ENCODE measurements at regions not wholly inside any gene's neighbourhood (a gene's known extent, or its start where the extent isn't known, plus 50 kb on each side); places are given as distances from the start of the nearest gene placed in this dataset.
"Not testable (repeated sequence)": the region's sequence is repeated elsewhere in the genome, so short reads cannot be mapped to it uniquely, and the experiment has no call there.

DNA sequence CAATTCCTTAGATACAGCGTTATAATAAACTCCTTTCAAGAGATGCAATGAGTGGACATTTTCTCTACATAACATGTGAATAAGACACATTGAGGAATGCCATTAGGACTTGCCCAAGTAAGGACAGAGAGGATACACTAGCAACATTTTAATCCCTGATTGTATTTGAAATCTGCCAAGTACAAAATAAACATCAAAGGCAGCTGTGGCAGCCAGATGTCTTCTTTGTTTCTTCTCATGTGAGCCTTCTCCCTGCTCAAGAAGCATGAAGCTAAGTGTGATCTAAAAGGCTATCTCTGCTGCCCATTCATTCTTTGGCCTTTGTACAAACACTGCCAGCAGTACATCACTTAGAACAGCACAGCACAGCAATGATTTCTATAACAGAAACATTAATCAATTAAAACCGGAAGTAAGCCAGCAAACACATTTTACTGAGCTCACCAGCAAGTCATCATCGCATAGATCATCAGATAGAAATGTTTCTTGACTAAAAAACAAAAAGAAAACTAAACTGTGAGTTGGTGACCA lies 364.0 kb downstream of the CNTN6 start:
- TF ChIP-seq, protein P1, sequence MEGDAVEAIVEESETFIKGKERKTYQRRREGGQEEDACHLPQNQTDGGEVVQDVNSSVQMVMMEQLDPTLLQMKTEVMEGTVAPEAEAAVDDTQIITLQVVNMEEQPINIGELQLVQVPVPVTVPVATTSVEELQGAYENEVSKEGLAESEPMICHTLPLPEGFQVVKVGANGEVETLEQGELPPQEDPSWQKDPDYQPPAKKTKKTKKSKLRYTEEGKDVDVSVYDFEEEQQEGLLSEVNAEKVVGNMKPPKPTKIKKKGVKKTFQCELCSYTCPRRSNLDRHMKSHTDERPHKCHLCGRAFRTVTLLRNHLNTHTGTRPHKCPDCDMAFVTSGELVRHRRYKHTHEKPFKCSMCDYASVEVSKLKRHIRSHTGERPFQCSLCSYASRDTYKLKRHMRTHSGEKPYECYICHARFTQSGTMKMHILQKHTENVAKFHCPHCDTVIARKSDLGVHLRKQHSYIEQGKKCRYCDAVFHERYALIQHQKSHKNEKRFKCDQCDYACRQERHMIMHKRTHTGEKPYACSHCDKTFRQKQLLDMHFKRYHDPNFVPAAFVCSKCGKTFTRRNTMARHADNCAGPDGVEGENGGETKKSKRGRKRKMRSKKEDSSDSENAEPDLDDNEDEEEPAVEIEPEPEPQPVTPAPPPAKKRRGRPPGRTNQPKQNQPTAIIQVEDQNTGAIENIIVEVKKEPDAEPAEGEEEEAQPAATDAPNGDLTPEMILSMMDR (IDR thresholded peaks at IDR 0.05): no peak

DNA sequence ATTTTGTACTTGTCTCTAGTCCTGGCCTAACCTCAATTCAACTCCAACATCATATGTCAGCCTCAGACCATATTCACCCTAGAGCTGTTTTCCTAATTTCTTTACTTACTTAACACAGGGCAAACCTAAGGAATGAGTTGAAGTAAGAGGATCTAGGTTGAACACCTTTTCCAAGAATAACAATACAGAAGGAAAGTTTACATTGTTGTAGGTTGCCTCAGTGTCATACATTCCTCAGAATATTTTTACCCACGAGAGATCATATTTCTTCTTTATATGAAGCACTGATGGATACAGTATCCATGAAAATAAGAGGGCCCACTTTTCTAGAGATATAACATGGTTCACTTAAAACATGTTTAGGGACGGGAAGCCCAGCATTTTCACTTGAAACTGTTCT lies 369.5 kb downstream of the CNTN6 start:
- no peaks in the 10 kb centered on the region for H3K79me2 ChIP-seq
- H3K9me3 ChIP-seq (ENCODE audit: control insufficient read depth, low read length): no peaks in the 10 kb centered on the region
- H2AFZ ChIP-seq: no peak overlapping the region
- H3K9ac ChIP-seq: no peak overlapping the region
- H3K4me1 ChIP-seq: no peaks in the 10 kb centered on the region
- no peak overlapping the region for H3K4me3 ChIP-seq (ENCODE audit: low read depth, low read length)
- TF ChIP-seq, protein P1 (IDR thresholded peaks at IDR 0.05): no peak
- H3K27me3 ChIP-seq (ENCODE audit: control insufficient read depth, insufficient read depth, low read length): no peaks in the 10 kb centered on the region
- H3K4me2 ChIP-seq (ENCODE audit: low read length): no peak overlapping the region
- no peaks in the 10 kb centered on the region for H3K36me3 ChIP-seq (ENCODE audit: control insufficient read depth, insufficient read depth, low read length)
- H3K27ac ChIP-seq: no peak overlapping the region

More for the DNA sequence above, 364.0 kb downstream of the CNTN6 start:
- no peak overlapping the region for H3K4me2 ChIP-seq (ENCODE audit: low read length)
- H3K9ac ChIP-seq: no peak overlapping the region
- no peaks in the 10 kb centered on the region for H3K9me3 ChIP-seq (ENCODE audit: control insufficient read depth, low read length)
- H3K4me3 ChIP-seq (ENCODE audit: low read depth, low read length): no peak overlapping the region
- no peak overlapping the region for H3K27ac ChIP-seq
- no peaks in the 10 kb centered on the region for H3K4me1 ChIP-seq
- no peaks in the 10 kb centered on the region for H3K79me2 ChIP-seq
- peak overlapping the region; percentile 10 for H2AFZ ChIP-seq
- H3K27me3 ChIP-seq (ENCODE audit: control insufficient read depth, insufficient read depth, low read length): no peaks in the 10 kb centered on the region
- H3K36me3 ChIP-seq (ENCODE audit: control insufficient read depth, insufficient read depth, low read length): no peaks in the 10 kb centered on the region

DNA sequence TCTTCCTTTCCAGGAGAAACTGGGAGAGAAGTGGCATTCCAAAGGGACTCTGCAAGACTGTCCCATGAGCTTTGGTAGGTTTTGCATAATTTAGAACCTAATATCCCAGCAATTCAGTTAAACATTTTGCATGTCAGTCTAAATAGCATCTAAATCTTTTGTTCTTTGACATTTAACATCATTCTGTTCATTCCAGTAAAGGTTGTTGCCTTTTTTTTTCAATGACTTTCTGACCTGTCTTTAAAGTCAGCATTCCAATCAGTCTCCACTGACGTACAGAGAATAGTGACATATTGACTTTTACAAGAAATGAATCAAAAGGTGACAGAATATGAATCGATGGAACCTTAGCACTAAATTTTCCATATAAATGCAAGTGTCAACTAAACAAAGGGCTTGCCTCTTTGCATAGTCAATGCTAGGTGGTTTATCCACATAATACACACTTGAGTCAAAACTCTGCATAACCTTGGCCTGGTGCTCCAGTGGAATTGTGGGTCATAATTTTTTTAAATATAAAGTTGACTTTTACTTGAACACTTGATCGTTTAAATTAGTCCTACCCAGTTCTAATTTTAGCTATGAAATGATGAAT lies 370.1 kb downstream of the CNTN6 start:
- Histone ChIP-seq H3K9ac (no peak overlapping the region), H3K9me3 (ENCODE audit: control insufficient read depth, low read length) (no peaks in the 10 kb centered on the region), H3K4me3 (ENCODE audit: low read depth, low read length) (no peak overlapping the region), H3K4me1 (no peaks in the 10 kb centered on the region), H3K79me2 (no peaks in the 10 kb centered on the region), H3K36me3 (ENCODE audit: control insufficient read depth, insufficient read depth, low read length) (no peaks in the 10 kb centered on the region), H3K27me3 (ENCODE audit: control insufficient read depth, insufficient read depth, low read length) (no peaks in the 10 kb centered on the region), H2AFZ (no peak overlapping the region), H3K27ac (no peak overlapping the region), H3K4me2 (ENCODE audit: low read length) (no peak overlapping the region)
- TF ChIP-seq, protein P1 (IDR thresholded peaks at IDR 0.05): no peak

DNA sequence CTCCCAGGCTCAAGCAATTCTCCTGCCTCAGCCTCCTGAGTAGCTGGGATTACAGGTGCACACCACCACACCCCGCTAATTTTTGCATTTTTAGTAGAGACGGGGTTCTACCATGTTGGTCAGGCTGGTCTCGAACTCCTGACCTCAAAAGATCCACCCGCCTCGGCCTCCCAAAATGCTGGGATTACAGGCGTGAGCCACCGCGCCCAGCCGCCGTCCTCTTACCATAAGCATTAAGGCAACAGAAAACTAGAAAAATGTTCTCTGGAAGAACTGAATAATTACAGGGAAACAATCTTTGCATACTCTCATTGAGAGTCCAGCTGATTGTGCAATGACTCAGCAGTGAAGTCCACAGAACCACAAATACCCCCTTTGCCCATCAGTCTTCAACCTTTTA lies 372.3 kb downstream of the CNTN6 start:
- not testable (repeated sequence) for H3K4me1 ChIP-seq; H3K27ac ChIP-seq; H3K9ac ChIP-seq; H3K79me2 ChIP-seq; H3K36me3 ChIP-seq (ENCODE audit: control insufficient read depth, insufficient read depth, low read length); H3K4me2 ChIP-seq (ENCODE audit: low read length); H3K4me3 ChIP-seq (ENCODE audit: low read depth, low read length); H3K9me3 ChIP-seq (ENCODE audit: control insufficient read depth, low read length); H3K27me3 ChIP-seq (ENCODE audit: control insufficient read depth, insufficient read depth, low read length); H2AFZ ChIP-seq

DNA sequence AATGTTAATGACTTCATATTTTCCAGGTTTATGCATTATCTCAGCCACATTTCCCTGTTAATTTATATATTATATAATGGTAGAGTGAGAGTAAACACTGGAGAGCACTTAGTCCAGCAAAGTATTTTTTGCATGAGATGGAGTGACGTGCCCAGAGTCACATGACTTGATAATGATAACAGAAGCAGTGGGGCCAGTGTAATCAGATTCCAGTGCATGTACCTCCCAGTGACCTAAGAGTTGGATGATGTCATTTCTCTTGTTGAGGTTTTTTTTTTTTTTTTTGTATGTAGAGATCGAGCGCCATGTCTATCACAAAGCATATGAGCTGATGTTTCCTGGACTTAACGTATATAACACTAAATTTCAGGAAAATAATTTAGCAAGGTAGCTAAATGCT lies 375.3 kb downstream of the CNTN6 start:
- Histone ChIP-seq H3K27ac (no peak overlapping the region), H3K27me3 (ENCODE audit: control insufficient read depth, insufficient read depth, low read length) (no peaks in the 10 kb centered on the region), H3K4me2 (ENCODE audit: low read length) (no peak overlapping the region), H3K4me3 (ENCODE audit: low read depth, low read length) (no peak overlapping the region), H3K79me2 (no peaks in the 10 kb centered on the region), H2AFZ (no peak overlapping the region), H3K9ac (no peak overlapping the region), H3K4me1 (no peaks in the 10 kb centered on the region), H3K9me3 (ENCODE audit: control insufficient read depth, low read length) (no peaks in the 10 kb centered on the region), H3K36me3 (ENCODE audit: control insufficient read depth, insufficient read depth, low read length) (no peaks in the 10 kb centered on the region)
- TF ChIP-seq, protein P1 (IDR thresholded peaks at IDR 0.05): no peak
